ENCODE measurements at regions not wholly inside any gene's neighbourhood (a gene's known extent, or its start where the extent isn't known, plus 50 kb on each side); places are given as distances from the start of the nearest gene placed in this dataset.

DNA sequence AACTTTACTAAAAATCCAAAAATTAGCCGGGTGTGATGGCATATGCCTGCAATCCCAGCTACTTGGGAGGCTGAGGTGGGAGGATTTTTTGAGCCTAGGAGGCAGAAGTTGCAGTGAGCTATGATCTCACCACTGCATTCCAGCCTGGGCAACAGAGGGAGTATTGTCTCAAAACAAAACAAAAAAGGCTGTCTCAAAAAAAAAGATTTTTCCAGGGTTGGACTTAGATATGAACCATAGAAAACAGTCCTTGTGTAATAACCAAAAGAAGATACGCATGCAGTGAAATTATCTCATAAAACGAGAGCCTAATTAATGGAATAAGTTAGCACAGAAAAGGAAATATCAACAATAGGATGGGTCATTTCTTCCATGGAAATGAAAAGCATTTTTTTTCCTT, 320.4 kb upstream of the RASGRP1 start:
- no peak overlapping the region for H3K4me3 ChIP-seq (ENCODE audit: low read depth in 1 of 2, low read length in 2 of 2)
- H3K27ac ChIP-seq (ENCODE audit: low read length) = no peak overlapping the region
- no peaks in the 10 kb centered on the region for H3K9me3 ChIP-seq (ENCODE audit: control insufficient read depth in 1 of 2, low read length in 2 of 2)
- H3K36me3 ChIP-seq (ENCODE audit: control insufficient read depth in 1 of 2, insufficient read depth in 2 of 2, low read length in 2 of 2) = no peaks in the 10 kb centered on the region
- peaks cover 0 to 4% of the 10 kb centered on the region in 2 donors for H3K4me1 ChIP-seq (ENCODE audit: control insufficient read depth in 1 of 2, insufficient read depth in 2 of 2, low read length in 2 of 2)
- no peaks in the 10 kb centered on the region for H3K27me3 ChIP-seq (ENCODE audit: low read depth, low read length)

DNA sequence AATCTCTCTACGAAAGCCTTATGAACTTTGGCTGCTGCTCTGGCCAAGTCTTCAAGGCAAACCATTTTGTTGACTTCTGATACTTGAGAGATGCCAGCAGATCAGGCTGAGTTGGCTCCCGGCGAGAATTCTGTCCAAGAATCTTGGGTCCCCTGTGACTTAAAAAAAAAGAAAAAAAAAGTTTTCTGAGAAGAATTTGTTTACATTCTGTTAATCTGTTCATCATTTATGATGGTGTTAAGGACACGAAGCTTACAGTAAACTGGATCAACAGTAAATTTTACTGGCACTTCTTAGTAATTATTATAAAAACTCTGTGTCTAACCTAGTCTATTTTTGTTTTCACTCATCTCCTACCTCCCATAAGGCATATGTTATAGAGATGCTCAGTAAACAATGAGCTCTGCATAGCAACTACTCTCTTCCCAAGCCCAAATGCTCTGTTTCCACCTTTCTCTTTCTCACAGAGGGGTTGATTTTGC, 320.9 kb upstream of the RASGRP1 start:
- Histone ChIP-seq H3K4me3 (ENCODE audit: low read depth in 1 of 2, low read length in 2 of 2) (no peak overlapping the region), H3K9me3 (ENCODE audit: control insufficient read depth in 1 of 2, low read length in 2 of 2) (no peaks in the 10 kb centered on the region), H3K36me3 (ENCODE audit: control insufficient read depth in 1 of 2, insufficient read depth in 2 of 2, low read length in 2 of 2) (no peaks in the 10 kb centered on the region), H3K27me3 (ENCODE audit: low read depth, low read length) (no peaks in the 10 kb centered on the region), H3K4me1 (ENCODE audit: control insufficient read depth in 1 of 2, insufficient read depth in 2 of 2, low read length in 2 of 2) (peaks cover 0 to 4% of the 10 kb centered on the region in 2 donors), H3K27ac (ENCODE audit: low read length) (peak overlapping the region; percentile 33)

DNA sequence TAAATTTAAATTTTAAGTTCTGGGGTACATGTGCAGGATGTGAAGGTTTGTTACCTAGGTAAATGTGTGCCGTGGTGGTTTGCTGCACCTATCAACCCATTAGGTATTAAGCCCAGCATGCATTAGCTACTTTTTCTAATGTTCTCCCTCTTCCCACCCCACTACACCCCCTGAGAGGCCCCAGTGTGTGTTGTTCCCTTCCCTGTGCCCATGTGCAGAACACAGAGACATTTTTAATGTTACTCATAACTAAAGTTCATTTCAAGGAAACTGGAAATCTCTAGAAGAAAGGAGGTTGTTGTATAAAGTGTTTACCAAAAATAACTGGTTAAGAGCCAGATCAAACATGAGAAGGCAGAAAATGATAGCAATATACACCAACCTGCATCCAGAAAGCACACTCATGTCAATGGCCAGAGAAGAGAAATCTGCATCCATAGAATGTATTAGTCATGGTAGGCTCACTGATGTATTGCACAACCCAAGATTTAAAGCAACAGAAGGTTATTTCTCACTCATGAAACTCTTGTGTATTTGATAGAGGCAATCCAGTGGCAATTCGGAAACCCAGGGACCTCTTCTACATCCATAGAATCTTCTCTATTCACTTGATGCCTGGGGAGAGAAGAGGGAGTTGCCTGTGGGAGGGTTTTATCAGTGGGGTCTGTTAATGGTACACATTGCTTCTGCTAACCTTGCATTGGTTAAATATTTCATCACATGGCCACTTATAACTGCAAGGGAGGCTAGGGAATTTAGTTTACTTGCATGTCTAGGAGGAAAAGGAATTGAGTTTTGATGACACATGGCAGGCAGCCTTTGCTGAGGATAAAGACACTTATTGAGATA, 321.9 kb upstream of the RASGRP1 start:
- no peak overlapping the region for H3K4me3 ChIP-seq (ENCODE audit: low read depth in 1 of 2, low read length in 2 of 2)
- H3K4me1 ChIP-seq (ENCODE audit: control insufficient read depth in 1 of 2, insufficient read depth in 2 of 2, low read length in 2 of 2) = peaks cover 0 to 4% of the 10 kb centered on the region in 2 donors
- H3K27ac ChIP-seq (ENCODE audit: low read length) = no peak overlapping the region

DNA sequence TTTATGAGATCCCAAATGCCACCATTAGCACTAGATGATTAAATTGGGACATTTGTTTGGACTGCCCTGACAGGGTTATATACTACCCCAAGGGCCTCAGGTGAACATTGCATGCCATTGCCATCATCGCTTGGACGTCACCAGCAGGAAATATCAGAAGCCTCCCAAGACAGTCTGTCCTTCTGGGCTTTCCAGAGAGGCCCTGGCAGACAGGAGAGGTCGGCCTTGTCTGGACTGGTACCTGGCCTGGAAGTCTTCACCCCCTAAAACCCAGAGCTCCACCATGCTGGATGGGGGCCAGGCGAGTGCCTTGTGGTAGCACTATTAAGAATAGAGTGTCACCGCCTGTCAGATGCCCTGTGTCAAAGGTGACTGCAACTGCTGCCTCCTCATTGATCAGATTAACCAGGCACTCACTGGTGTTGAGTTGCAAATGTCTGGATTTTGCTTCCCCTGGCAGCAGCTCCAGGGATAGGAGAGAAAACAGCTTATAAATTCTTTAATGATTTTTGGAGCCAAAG, 324.1 kb upstream of the RASGRP1 start:
- no peak overlapping the region for H3K4me3 ChIP-seq (ENCODE audit: low read depth in 1 of 2, low read length in 2 of 2)
- no peaks in the 10 kb centered on the region for H3K9me3 ChIP-seq (ENCODE audit: control insufficient read depth in 1 of 2, low read length in 2 of 2)
- no peaks in the 10 kb centered on the region for H3K27me3 ChIP-seq (ENCODE audit: low read depth, low read length)
- H3K27ac ChIP-seq (ENCODE audit: low read length) = no peak overlapping the region
- no peaks in the 10 kb centered on the region for H3K36me3 ChIP-seq (ENCODE audit: control insufficient read depth in 1 of 2, insufficient read depth in 2 of 2, low read length in 2 of 2)
- H3K4me1 ChIP-seq (ENCODE audit: control insufficient read depth in 1 of 2, insufficient read depth in 2 of 2, low read length in 2 of 2) = peaks cover 0 to 8% of the 10 kb centered on the region in 2 donors

More for the DNA sequence above, 321.9 kb upstream of the RASGRP1 start:
- H3K27me3 ChIP-seq (ENCODE audit: low read depth, low read length) = no peaks in the 10 kb centered on the region
- no peaks in the 10 kb centered on the region for H3K9me3 ChIP-seq (ENCODE audit: control insufficient read depth in 1 of 2, low read length in 2 of 2)
- no peaks in the 10 kb centered on the region for H3K36me3 ChIP-seq (ENCODE audit: control insufficient read depth in 1 of 2, insufficient read depth in 2 of 2, low read length in 2 of 2)

DNA sequence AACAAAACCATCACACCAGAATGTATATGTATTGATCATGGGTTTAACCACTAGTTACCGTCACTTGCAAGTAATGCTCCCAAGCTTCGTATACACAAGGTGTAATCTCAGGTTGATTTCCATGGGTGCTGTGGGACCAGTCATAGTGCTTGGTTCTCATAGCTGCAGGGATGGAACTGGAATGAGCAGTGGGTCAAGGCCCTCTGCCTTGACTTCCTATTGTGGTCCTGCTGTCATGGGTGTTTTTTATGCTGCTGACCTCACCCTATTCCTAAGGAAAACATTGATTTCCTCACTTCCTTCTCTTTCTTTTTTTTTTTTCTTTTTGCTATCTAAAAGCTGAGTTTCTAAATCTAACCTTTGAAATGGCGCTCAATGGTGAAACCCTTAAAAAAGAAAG, 325.6 kb upstream of the RASGRP1 start:
- Histone ChIP-seq H3K4me3 (ENCODE audit: low read depth in 1 of 2, low read length in 2 of 2) (no peak overlapping the region), H3K9me3 (ENCODE audit: control insufficient read depth in 1 of 2, low read length in 2 of 2) (no peaks in the 10 kb centered on the region), H3K4me1 (ENCODE audit: control insufficient read depth in 1 of 2, insufficient read depth in 2 of 2, low read length in 2 of 2) (peaks cover 0 to 11% of the 10 kb centered on the region in 2 donors), H3K27me3 (ENCODE audit: low read depth, low read length) (no peaks in the 10 kb centered on the region), H3K27ac (ENCODE audit: low read length) (no peak overlapping the region), H3K36me3 (ENCODE audit: control insufficient read depth in 1 of 2, insufficient read depth in 2 of 2, low read length in 2 of 2) (no peaks in the 10 kb centered on the region)

DNA sequence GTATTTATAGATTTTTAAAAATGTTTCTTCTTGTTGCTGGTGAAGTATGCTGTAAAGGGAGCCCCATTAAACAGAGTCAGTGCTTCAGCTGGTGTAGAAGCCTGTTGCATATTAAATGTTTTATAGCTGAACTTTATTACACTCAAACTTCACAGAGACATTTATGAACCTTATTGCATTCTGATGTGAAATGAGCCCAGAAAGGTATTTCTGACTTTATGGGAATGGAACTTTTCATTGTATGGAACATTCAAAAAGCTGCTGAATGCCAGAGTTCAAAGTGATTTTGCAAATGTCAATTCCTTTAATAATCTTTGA, 329.3 kb upstream of the RASGRP1 start:
- Histone ChIP-seq H3K4me1 (ENCODE audit: control insufficient read depth in 1 of 2, insufficient read depth in 2 of 2, low read length in 2 of 2) (peaks cover 0 to 7% of the 10 kb centered on the region in 2 donors), H3K27ac (ENCODE audit: low read length) (no peak overlapping the region), H3K4me3 (ENCODE audit: low read depth in 1 of 2, low read length in 2 of 2) (no peak overlapping the region)

DNA sequence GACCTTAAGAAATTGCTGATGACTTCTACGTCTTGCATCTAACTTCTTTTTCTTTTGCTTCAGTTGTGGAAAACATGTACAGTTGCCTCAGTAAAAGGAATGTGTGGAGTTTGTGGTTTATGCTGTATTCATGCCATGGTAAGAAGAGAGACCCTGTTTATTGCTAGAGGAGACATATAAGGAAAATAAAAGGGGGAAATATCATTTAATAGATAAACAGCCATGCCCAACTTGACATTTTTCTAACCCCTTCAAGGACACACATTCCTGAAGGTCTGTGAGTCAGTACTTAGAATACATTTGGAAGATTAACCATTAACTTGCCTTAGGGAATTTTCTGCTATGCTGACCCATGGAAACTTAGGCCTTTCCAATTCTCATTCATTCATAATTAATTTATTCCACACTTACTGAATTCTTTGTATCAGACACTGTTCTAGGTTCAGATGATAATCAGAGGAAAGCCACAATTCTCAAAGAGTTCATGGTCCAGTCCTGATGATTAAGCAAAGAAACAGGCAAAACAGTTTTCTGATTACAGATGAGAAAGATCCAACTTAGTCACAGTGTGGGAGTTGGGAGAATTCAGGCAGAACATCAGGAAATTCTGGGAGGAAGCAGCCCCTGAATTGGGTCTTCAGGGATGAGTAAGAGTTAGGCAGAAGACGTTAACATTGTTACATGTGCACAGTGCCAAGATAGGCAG, 329.8 kb upstream of the RASGRP1 start:
- Histone ChIP-seq H3K4me1 (ENCODE audit: control insufficient read depth in 1 of 2, insufficient read depth in 2 of 2, low read length in 2 of 2) (peaks cover 0 to 7% of the 10 kb centered on the region in 2 donors), H3K4me3 (ENCODE audit: low read depth in 1 of 2, low read length in 2 of 2) (no peak overlapping the region), H3K36me3 (ENCODE audit: control insufficient read depth in 1 of 2, insufficient read depth in 2 of 2, low read length in 2 of 2) (no peaks in the 10 kb centered on the region), H3K27ac (ENCODE audit: low read length) (no peak overlapping the region), H3K27me3 (ENCODE audit: low read depth, low read length) (no peaks in the 10 kb centered on the region), H3K9me3 (ENCODE audit: control insufficient read depth in 1 of 2, low read length in 2 of 2) (no peaks in the 10 kb centered on the region)

More for the DNA sequence above, 329.3 kb upstream of the RASGRP1 start:
- no peaks in the 10 kb centered on the region for H3K36me3 ChIP-seq (ENCODE audit: control insufficient read depth in 1 of 2, insufficient read depth in 2 of 2, low read length in 2 of 2)
- H3K27me3 ChIP-seq (ENCODE audit: low read depth, low read length) = no peaks in the 10 kb centered on the region
- H3K9me3 ChIP-seq (ENCODE audit: control insufficient read depth in 1 of 2, low read length in 2 of 2) = no peaks in the 10 kb centered on the region

DNA sequence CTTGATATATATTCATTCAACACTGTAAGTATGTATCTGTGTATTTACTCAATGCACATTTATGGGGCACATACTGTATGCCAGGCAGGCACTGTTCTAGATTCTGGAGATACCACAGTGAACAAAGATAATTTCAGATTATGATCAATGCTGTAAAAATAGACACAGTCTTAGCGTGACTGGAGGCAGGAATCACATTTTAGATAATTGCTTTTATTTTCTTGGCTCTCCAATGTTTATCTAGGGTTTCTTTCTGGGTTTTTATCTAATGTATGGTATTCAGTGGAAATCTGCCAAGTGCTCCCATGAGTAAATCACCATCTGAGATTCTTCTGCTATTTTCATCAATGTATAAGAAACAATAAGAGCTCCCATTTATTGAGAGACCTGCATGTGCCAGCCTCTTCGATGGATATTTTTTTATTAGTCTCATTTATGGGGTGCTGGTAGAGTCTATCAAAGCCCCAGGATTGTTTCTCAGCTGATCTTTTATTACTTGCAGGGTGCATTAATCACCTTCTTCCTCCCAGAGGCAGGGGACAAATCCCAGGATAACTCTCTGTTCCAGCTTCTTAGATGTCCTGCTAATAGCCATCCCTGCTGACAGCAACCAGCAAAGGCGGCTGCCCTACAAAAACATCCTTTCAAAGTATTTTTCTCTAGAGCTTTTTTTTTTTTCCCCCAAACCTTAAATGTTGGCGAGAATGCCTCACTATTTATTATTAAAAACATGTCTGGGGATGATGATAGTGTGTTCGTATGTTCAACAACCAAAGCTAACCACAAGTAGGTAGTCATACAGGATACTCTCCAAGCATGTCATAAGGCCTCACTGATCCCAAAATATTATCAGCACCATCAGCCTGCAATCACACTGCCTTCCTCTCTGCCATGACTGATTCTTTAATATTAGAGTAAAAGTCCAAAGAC, 331.0 kb upstream of the RASGRP1 start:
- no peaks in the 10 kb centered on the region for H3K36me3 ChIP-seq (ENCODE audit: control insufficient read depth in 1 of 2, insufficient read depth in 2 of 2, low read length in 2 of 2)
- no peaks in the 10 kb centered on the region for H3K9me3 ChIP-seq (ENCODE audit: control insufficient read depth in 1 of 2, low read length in 2 of 2)
- peaks cover 0 to 7% of the 10 kb centered on the region in 2 donors for H3K4me1 ChIP-seq (ENCODE audit: control insufficient read depth in 1 of 2, insufficient read depth in 2 of 2, low read length in 2 of 2)
- no peak overlapping the region for H3K27ac ChIP-seq (ENCODE audit: low read length)
- no peak overlapping the region for H3K4me3 ChIP-seq (ENCODE audit: low read depth in 1 of 2, low read length in 2 of 2)
- no peaks in the 10 kb centered on the region for H3K27me3 ChIP-seq (ENCODE audit: low read depth, low read length)

DNA sequence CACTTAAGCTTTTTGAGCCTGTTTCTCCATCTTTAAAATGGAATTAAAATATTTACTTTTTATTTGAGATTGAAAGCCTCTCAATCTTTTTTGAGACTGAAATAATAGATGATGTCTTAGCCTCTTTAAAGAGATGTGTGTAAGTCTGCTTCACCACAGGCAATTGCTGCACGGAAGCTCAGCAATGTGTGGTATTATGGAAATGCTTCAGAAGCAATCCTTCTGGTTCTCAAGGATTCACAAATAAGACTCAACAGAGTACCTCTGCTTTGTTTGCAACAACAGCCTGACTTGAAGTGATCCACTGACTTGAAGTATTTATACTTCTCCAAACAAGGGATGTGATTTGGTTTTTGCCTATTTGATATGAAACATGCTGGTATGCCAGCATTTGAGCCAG, 332.0 kb upstream of the RASGRP1 start:
- Histone ChIP-seq H3K27me3 (ENCODE audit: low read depth, low read length) (no peaks in the 10 kb centered on the region), H3K27ac (ENCODE audit: low read length) (no peak overlapping the region), H3K4me1 (ENCODE audit: control insufficient read depth in 1 of 2, insufficient read depth in 2 of 2, low read length in 2 of 2) (peaks cover 0 to 7% of the 10 kb centered on the region in 2 donors), H3K9me3 (ENCODE audit: control insufficient read depth in 1 of 2, low read length in 2 of 2) (no peaks in the 10 kb centered on the region), H3K36me3 (ENCODE audit: control insufficient read depth in 1 of 2, insufficient read depth in 2 of 2, low read length in 2 of 2) (no peaks in the 10 kb centered on the region), H3K4me3 (ENCODE audit: low read depth in 1 of 2, low read length in 2 of 2) (no peak overlapping the region)

DNA sequence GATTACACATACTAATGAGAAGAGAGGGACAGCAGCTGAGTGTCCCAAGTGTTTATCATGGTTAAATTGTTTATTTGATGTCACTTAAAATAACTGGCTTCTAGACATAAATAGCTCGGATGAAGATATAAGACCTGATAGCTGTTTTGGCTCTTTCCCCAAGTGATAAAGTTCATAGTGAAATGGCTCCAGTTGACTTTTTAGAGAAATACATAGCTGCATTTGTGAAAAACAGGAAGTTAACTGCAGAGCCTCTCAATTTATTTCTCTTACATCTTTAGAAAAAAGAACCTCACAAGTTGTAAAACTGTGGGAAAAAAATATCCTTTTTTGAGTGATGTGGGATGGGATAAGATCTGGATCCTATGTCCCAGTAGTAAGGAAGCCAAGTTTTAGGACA, 332.9 kb upstream of the RASGRP1 start:
- Histone ChIP-seq H3K27ac (ENCODE audit: low read length) (no peak overlapping the region), H3K36me3 (ENCODE audit: control insufficient read depth in 1 of 2, insufficient read depth in 2 of 2, low read length in 2 of 2) (no peaks in the 10 kb centered on the region), H3K27me3 (ENCODE audit: low read depth, low read length) (no peaks in the 10 kb centered on the region), H3K4me1 (ENCODE audit: control insufficient read depth in 1 of 2, insufficient read depth in 2 of 2, low read length in 2 of 2) (peaks cover 0 to 7% of the 10 kb centered on the region in 2 donors), H3K4me3 (ENCODE audit: low read depth in 1 of 2, low read length in 2 of 2) (no peak overlapping the region), H3K9me3 (ENCODE audit: control insufficient read depth in 1 of 2, low read length in 2 of 2) (no peaks in the 10 kb centered on the region)

DNA sequence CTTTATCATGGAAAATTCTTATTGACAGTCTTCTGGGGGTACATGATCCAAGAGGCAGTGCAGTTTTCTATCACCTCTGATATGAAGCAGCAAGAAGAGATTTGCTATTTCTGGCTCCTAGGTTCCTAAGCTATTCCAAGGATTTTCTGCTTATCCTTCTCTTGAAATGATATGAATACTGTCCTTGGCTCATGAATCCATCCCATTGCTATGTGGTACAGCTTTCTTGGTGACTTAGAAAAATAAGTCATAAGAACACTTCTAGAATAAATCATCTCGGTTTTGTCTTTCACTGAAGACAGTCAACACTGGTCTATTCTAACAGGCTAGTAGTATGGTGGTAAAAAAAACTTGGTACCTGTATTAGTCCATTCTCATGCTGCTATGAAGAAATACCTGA, 333.6 kb upstream of the RASGRP1 start:
- Histone ChIP-seq H3K36me3 (ENCODE audit: control insufficient read depth in 1 of 2, insufficient read depth in 2 of 2, low read length in 2 of 2) (no peaks in the 10 kb centered on the region), H3K4me1 (ENCODE audit: control insufficient read depth in 1 of 2, insufficient read depth in 2 of 2, low read length in 2 of 2) (peaks cover 0 to 7% of the 10 kb centered on the region in 2 donors), H3K9me3 (ENCODE audit: control insufficient read depth in 1 of 2, low read length in 2 of 2) (no peaks in the 10 kb centered on the region), H3K27me3 (ENCODE audit: low read depth, low read length) (no peaks in the 10 kb centered on the region), H3K27ac (ENCODE audit: low read length) (no peak overlapping the region), H3K4me3 (ENCODE audit: low read depth in 1 of 2, low read length in 2 of 2) (no peak overlapping the region)

Measured in muscle layer of duodenum (tissue), 2 donors.